Stimulated activated naive CD8-positive, alpha-beta T cell treated with anti-CD3 and anti-CD28 coated beads, Interleukin-15, Interleukin-2, amounts not matched to agents 100 ng/mL and 50 ng/mL, for 24 hours (primary cell): ENCODE measurements at regions not wholly inside any gene's neighbourhood (a gene's known extent, or its start where the extent isn't known, plus 50 kb on each side); places are given as distances from the start of the nearest gene placed in this dataset.
"Not testable (repeated sequence)": the region's sequence is repeated elsewhere in the genome, so short reads cannot be mapped to it uniquely, and the experiment has no call there.

Experiments
- H3K27ac Mint-ChIP-seq: one replicate; pipeline ENCODE4 v1.8.0; 2021; ENCODE audit warnings: mild to moderate bottlenecking, mixed read lengths
- H3K27me3 Mint-ChIP-seq: one replicate; pipeline ENCODE4 v1.8.0; 2021; ENCODE audit warnings: mixed read lengths
- H3K36me3 Mint-ChIP-seq: one replicate; pipeline ENCODE4 v1.8.0; 2021; ENCODE audit warnings: low read depth, mixed read lengths
- H3K4me1 Mint-ChIP-seq: one replicate; pipeline ENCODE4 v1.8.0; 2021; ENCODE audit warnings: low read depth, mixed read lengths
- H3K4me3 Mint-ChIP-seq: one replicate; pipeline ENCODE4 v1.8.0; 2021; ENCODE audit warnings: mild to moderate bottlenecking, mixed read lengths
- H3K9me3 Mint-ChIP-seq: one replicate; pipeline ENCODE4 v1.8.0; 2021; ENCODE audit warnings: mixed read lengths

DNA sequence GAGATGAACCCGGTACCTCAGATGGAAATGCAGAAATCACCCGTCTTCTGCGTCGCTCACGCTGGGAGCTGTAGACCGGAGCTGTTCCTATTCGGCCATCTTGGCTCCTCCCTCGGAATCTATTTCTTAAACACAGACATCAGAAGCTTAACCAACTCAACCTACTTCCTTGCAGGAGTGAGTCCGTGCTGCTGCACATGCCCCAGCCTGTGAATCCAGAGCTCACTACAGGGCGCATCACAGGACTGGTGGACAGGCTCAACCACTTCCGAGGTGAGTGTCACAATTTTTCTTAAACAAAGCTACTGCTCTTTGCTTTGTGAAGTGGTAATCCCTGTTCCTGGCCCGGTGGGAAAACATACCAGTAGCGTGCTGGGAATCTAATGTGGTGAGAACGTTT, 353.4 kb downstream of the SRGAP2C start:
- H3K4me1 Mint-ChIP-seq, H3K27ac Mint-ChIP-seq, H3K36me3 Mint-ChIP-seq, H3K27me3 Mint-ChIP-seq, H3K9me3 Mint-ChIP-seq, H3K4me3 Mint-ChIP-seq: not testable (repeated sequence)

DNA sequence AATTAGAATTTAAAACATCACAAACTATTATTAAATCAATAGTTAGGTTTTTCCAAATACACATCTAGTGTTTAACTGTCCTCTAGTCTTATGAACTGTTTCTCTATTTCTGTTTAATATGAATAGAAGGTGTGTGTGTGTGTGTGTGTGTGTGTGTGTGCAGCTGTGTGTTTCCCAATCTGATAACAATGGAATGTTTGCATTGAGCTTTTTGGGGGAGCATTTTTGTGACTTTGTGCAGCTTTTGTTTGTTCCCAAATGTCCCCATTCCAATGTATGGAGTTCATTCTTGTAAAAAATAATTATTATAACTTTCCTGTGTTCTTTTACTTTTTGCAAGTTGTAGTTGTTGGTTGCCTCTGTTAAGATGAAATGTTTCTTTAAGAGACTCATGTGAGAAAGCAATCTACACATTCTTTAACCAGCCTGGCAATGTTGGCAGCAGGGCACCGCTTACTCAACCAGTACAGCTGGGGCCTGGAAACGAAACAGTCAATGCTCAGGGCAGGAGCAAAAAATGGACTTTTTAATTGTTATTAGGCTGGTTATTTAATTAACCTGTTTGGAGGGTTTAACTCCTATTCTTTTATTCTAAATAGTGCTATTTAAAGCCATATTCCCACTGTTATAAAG, 354.3 kb downstream of the SRGAP2C start:
- H3K27me3 Mint-ChIP-seq = no peaks in the 10 kb centered on the region
- no peak overlapping the region for H3K4me3 Mint-ChIP-seq
- H3K4me1 Mint-ChIP-seq = no peaks in the 10 kb centered on the region
- no peaks in the 10 kb centered on the region for H3K36me3 Mint-ChIP-seq
- H3K27ac Mint-ChIP-seq = no peak overlapping the region
- no peaks in the 10 kb centered on the region for H3K9me3 Mint-ChIP-seq

DNA sequence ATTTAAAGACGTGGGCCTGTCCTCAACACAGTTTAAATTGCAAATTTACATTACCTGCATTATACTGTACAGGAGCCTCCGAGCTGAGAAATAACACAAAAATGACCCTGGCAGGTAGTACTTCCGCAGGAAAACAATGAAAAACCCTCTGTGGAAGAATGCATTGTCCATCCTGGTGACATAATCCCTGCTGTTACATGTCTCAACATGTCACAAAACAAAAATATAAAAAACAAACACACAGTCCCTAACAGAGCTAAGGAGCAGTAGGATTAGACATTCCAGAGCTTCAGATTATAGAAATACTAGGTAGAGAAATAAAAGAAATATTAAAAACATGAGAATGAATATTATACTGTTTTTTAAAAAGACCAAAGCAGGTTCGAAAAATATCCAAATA, 359.2 kb downstream of the SRGAP2C start:
- not testable (repeated sequence) for H3K4me3 Mint-ChIP-seq, H3K4me1 Mint-ChIP-seq, H3K27ac Mint-ChIP-seq, H3K36me3 Mint-ChIP-seq, H3K9me3 Mint-ChIP-seq, H3K27me3 Mint-ChIP-seq

DNA sequence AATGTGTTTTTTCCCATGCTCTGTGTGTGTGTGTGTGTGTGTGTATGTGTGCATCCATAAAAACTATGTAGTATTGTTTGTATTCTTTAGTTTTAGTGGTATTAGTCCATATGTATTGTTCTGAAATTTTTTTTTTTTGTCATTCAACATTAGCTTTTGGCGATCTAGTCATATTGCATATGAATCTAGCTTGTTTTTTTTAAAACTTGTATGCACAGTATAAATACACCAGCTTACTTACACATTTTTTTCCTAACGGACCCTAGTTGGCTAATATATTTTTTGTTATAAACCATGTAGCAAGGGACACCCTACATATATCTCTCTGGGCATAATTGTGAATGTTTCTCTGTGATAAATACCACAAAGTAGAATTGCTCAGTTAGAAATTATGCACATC, 359.7 kb downstream of the SRGAP2C start:
- H3K4me1 Mint-ChIP-seq = no peaks in the 10 kb centered on the region

GRCh38 chr1:121545899-121546298, 361.1 kb downstream of the SRGAP2C start:
- H3K4me3 Mint-ChIP-seq, H3K36me3 Mint-ChIP-seq, H3K27me3 Mint-ChIP-seq, H3K9me3 Mint-ChIP-seq, H3K27ac Mint-ChIP-seq, H3K4me1 Mint-ChIP-seq: not testable (repeated sequence)

More for the DNA sequence above, 359.7 kb downstream of the SRGAP2C start:
- H3K36me3 Mint-ChIP-seq = no peaks in the 10 kb centered on the region
- H3K27ac Mint-ChIP-seq = no peak overlapping the region
- H3K4me3 Mint-ChIP-seq = no peak overlapping the region
- H3K27me3 Mint-ChIP-seq = no peaks in the 10 kb centered on the region
- peaks cover 8% of the 10 kb centered on the region for H3K9me3 Mint-ChIP-seq

DNA sequence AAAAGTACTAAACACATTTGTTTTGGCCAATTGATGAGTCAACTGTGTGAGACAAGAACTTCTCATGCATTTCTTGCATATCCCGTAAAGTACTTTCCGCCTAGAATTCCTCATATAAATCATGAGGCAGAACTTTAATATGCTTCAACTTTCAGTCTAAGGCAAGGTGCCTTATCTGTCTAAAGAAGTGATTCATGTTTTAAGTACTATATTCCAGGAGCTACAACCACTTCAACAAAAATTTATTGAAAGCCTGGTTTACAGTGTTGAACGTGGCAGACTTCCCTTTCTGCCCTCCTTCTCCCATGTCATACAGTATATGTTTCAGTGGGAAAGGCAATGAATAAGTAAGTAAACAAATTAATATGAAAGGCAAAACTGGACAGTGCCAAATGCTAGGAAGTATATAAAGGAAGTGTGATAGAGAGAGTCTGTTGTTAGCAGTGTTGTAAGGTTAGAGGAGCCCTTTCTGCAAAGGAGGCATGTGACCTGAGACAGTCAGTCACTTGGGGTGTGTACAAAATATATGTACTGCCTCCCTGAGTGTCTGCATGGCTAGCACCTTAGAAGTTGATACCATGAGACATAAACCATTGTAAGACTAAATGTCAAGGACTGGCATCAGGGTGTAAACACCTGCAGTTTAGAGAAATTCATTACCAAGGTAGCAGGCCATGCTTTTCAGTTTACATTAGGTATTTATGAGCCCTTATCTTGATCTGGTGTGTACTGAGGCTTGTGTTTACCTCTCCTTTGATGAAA, 362.2 kb downstream of the SRGAP2C start:
- no peak overlapping the region for H3K4me3 Mint-ChIP-seq
- peaks cover 17% of the 10 kb centered on the region for H3K4me1 Mint-ChIP-seq
- no peaks in the 10 kb centered on the region for H3K27me3 Mint-ChIP-seq
- no peaks in the 10 kb centered on the region for H3K36me3 Mint-ChIP-seq
- no peak overlapping the region for H3K27ac Mint-ChIP-seq
- H3K9me3 Mint-ChIP-seq = peaks cover 8% of the 10 kb centered on the region

- H3K27me3 Mint-ChIP-seq, H3K27ac Mint-ChIP-seq: not testable (repeated sequence)
- H3K4me1 Mint-ChIP-seq = peaks cover 24% of the 10 kb centered on the region
Observed at GRCh38 chr1:121547726-121548125, 363.0 kb downstream of the SRGAP2C start.

GRCh38 chr1:121550817-121551216, 366.0 kb downstream of the SRGAP2C start:
- not testable (repeated sequence) for H3K9me3 Mint-ChIP-seq, H3K4me3 Mint-ChIP-seq, H3K36me3 Mint-ChIP-seq, H3K27me3 Mint-ChIP-seq, H3K27ac Mint-ChIP-seq
- peaks cover 32% of the 10 kb centered on the region for H3K4me1 Mint-ChIP-seq

More at GRCh38 chr1:121547726-121548125, 363.0 kb downstream of the SRGAP2C start:
- H3K4me3 Mint-ChIP-seq, H3K9me3 Mint-ChIP-seq, H3K36me3 Mint-ChIP-seq: not testable (repeated sequence)

DNA sequence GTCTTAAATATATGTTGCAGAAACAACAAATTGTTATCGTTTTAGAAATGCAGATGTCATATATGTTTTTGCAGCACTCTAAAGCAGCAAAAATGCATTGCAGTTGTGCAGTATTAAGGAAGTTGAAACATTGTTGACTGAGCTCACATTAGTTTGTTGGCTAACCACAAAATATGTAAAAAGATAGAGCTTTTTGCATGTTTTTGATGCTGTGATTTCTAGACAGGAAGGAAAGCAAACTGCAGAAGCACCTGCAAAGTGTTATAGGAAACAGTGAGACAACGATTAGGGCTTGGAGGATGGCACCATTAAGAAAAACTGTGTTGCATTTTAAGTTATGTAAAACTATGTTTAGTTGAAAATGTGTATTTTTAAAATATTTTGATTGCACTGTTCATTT, 366.7 kb downstream of the SRGAP2C start:
- H3K4me1 Mint-ChIP-seq = peaks cover 32% of the 10 kb centered on the region
- not testable (repeated sequence) for H3K27ac Mint-ChIP-seq, H3K27me3 Mint-ChIP-seq, H3K4me3 Mint-ChIP-seq, H3K36me3 Mint-ChIP-seq, H3K9me3 Mint-ChIP-seq

GRCh38 chr1:121556560-121556959, 371.8 kb downstream of the SRGAP2C start:
- H3K36me3 Mint-ChIP-seq, H3K27ac Mint-ChIP-seq, H3K9me3 Mint-ChIP-seq, H3K27me3 Mint-ChIP-seq, H3K4me3 Mint-ChIP-seq: not testable (repeated sequence)
- H3K4me1 Mint-ChIP-seq = peaks cover 26% of the 10 kb centered on the region

DNA sequence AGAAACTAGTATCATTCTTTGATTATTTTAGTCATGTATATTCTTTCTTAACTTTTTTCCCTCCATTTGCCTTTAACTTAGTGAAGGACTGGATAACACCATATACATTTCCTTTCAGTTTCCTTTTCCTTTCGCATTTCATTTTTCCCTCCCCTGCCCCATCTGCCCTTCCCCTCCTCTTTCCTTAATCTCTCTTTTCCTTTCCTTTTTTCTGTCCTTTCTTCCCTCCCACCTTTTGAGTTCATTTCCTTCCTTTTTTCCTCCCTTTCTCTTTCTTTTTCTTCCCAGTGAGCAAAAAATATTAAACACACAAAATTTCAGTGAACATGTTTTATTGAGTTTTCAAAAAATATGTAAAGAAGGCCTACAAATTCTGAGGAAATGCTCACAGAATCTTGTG, 373.3 kb downstream of the SRGAP2C start:
- not testable (repeated sequence) for H3K9me3 Mint-ChIP-seq, H3K4me3 Mint-ChIP-seq, H3K36me3 Mint-ChIP-seq, H3K27me3 Mint-ChIP-seq
- Mint-ChIP-seq H3K27ac (peak overlapping the region; percentile 1), H3K4me1 (peaks cover 12% of the 10 kb centered on the region)

GRCh38 chr1:121558514-121558913, 373.7 kb downstream of the SRGAP2C start:
- Mint-ChIP-seq H3K27ac (no peak overlapping the region), H3K36me3 (no peaks in the 10 kb centered on the region), H3K9me3 (no peaks in the 10 kb centered on the region), H3K4me1 (peaks cover 9% of the 10 kb centered on the region), H3K27me3 (no peaks in the 10 kb centered on the region), H3K4me3 (no peak overlapping the region)

DNA sequence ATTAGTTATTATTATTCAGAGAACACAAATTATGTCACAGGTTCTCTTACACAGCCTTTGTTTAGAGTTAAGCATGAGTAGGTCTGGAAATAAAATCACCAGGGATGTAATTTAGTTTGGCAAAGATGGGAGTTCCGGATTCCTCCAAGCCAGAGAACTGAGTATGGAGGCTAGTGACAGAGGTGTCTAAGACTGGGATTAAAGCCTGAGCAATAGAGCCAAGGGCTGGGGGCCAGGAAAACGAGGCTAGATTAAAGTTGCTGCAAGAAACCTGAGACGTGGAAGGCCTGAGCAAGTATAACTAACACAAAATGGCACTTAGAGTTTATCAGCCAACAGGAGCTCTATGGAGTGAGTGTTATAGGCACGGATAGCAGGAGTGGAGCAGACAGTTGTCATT, 381.6 kb downstream of the SRGAP2C start:
- Mint-ChIP-seq H3K27me3 (no peaks in the 10 kb centered on the region), H3K9me3 (no peaks in the 10 kb centered on the region), H3K36me3 (no peaks in the 10 kb centered on the region), H3K27ac (no peak overlapping the region), H3K4me3 (no peak overlapping the region), H3K4me1 (peaks cover 5% of the 10 kb centered on the region)

DNA sequence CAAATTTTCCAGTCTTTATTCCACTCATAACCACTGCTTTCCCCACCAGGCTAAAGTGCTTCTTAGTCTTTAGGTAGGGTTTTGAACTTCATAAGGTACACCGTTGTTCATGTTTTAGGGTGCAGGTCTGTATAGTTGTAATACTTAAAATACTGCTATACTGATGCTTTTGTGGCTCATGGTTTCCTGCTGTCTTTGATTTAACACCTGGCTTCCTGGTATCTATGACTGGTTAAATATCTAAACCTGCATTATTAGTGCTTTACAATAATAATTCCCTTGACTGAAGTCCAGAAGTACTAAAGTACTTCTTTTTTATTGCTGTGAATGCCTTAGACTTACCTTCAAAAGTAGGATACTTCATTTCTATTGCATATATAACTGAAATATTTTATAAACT, 384.7 kb downstream of the SRGAP2C start:
- Mint-ChIP-seq H3K36me3 (no peaks in the 10 kb centered on the region), H3K9me3 (no peaks in the 10 kb centered on the region), H3K4me3 (no peak overlapping the region), H3K27ac (no peak overlapping the region), H3K4me1 (peaks cover 5% of the 10 kb centered on the region), H3K27me3 (no peaks in the 10 kb centered on the region)

DNA sequence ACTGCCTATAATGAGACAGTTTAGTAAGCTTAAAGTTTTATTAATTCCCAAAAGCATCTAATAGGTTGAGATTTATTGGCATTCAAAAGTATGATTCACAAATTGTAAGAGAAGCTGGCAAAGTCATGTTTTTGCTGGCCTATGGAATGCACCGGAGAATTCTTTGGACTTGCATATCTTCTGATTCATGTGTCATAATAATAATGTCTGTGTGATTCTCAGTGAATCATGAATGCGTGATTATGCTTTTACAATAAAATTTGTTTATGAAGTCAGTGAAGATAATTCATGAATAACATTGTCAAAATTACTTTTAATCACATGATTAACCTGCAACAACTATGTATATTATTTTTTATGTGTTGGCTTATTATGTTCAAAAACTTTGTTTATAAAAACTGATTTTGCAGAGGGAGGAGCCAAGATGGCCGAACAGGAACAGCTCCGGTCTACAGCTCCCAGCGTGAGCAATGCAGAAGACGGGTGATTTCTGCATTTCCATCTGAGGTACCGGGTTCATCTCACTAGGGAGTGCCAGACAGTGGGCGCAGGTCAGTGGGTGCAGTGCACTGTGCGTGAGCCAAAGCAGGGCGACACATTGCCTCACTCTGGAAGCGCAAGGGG, 389.2 kb downstream of the SRGAP2C start:
- H3K4me1 Mint-ChIP-seq = not testable (repeated sequence)
- H3K9me3 Mint-ChIP-seq = peaks cover 13% of the 10 kb centered on the region

DNA sequence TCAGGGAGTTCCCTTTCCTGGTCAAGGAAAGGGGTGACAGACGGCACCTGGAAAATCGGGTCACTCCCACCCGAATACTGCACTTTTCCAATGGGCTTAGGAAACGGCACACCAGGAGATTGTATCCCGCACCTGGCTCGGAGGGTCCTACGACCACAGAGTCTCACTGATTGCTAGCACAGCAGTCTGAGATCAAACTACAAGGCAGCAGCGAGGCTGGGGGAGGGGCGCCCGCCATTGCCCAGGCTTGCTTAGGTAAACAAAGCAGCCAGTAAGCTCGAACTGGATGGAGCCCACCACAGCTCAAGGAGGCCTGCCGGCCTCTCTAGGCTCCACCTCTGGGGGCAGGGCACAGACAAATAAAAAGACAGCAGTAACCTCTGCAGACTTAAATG, 389.7 kb downstream of the SRGAP2C start:
- not testable (repeated sequence) for H3K36me3 Mint-ChIP-seq, H3K4me1 Mint-ChIP-seq, H3K4me3 Mint-ChIP-seq, H3K27ac Mint-ChIP-seq, H3K27me3 Mint-ChIP-seq
- H3K9me3 Mint-ChIP-seq = peaks cover 13% of the 10 kb centered on the region

More for the DNA sequence above, 389.2 kb downstream of the SRGAP2C start:
- not testable (repeated sequence) for H3K27ac Mint-ChIP-seq, H3K4me3 Mint-ChIP-seq, H3K27me3 Mint-ChIP-seq, H3K36me3 Mint-ChIP-seq
